Ishikawa (cell line): ENCODE measurements at regions not wholly inside any gene's neighbourhood (a gene's known extent, or its start where the extent isn't known, plus 50 kb on each side); places are given as distances from the start of the nearest gene placed in this dataset.

Experiments
- CEBPB ChIP-seq: IDR thresholded peaks from 2 replicates; pipeline ENCODE4 v1.6.1; 2012
- CREB1 ChIP-seq: IDR thresholded peaks from 2 replicates; pipeline ENCODE4 v1.6.1; 2012; ENCODE audit warnings: low read depth
- FOXM1 ChIP-seq: IDR thresholded peaks from 2 replicates; pipeline ENCODE4 v1.6.1; 2012; ENCODE audit warnings: low read depth, borderline replicate concordance
- NFIC ChIP-seq: IDR thresholded peaks from 2 replicates; pipeline ENCODE4 v1.6.1; 2012
- RAD21 ChIP-seq: IDR thresholded peaks from 2 replicates; pipeline ENCODE4 v1.6.1; 2012; ENCODE audit warnings: low read depth
- TAF1 ChIP-seq: IDR thresholded peaks from 2 replicates; pipeline ENCODE4 v1.6.1; 2012; ENCODE audit warnings: low read depth, mild to moderate bottlenecking
- TCF12 ChIP-seq: IDR thresholded peaks from 2 replicates; pipeline ENCODE4 v1.6.1; 2012; ENCODE audit warnings: low read depth
- TEAD4 ChIP-seq: IDR thresholded peaks from 2 replicates; pipeline ENCODE4 v1.6.1; 2012
- TF ChIP-seq, protein P1 (sequence below): IDR thresholded peaks from 2 replicates; pipeline ENCODE4 v1.6.1; 2012; ENCODE audit warnings: low read depth, mild to moderate bottlenecking
- TF ChIP-seq, protein P2 (sequence below): IDR thresholded peaks from 2 replicates; pipeline ENCODE4 v1.6.1; 2012

DNA sequence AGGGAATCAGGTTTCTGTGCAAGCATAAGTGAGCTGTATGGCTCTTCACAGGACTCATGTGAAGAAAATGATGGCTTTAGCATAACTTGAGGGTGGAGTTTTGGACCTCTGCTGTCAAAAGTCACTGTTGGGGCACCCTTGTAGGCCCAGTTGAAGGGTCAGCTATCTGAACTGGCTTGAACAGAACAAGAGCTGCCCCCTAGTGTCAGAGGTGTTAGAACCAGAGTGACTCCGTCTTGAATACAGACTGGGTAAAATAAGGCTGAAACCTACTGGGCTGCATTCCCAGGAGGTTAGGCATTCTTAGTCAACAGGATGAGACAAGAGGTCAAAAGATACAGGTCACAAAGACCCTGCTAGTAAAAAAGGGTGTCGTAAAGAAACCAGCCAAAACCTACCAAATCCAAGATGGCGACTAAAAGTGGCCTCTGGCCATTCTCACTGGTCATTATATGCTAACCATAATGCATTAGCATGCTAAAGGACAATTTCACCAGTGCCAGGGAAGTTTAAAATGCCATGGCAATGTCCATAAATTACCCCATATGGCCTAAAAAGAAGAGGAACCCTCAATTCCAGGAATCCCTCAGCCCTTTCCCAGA lies 484.0 kb upstream of the ERCC4 start:
- TF ChIP-seq, protein P1, sequence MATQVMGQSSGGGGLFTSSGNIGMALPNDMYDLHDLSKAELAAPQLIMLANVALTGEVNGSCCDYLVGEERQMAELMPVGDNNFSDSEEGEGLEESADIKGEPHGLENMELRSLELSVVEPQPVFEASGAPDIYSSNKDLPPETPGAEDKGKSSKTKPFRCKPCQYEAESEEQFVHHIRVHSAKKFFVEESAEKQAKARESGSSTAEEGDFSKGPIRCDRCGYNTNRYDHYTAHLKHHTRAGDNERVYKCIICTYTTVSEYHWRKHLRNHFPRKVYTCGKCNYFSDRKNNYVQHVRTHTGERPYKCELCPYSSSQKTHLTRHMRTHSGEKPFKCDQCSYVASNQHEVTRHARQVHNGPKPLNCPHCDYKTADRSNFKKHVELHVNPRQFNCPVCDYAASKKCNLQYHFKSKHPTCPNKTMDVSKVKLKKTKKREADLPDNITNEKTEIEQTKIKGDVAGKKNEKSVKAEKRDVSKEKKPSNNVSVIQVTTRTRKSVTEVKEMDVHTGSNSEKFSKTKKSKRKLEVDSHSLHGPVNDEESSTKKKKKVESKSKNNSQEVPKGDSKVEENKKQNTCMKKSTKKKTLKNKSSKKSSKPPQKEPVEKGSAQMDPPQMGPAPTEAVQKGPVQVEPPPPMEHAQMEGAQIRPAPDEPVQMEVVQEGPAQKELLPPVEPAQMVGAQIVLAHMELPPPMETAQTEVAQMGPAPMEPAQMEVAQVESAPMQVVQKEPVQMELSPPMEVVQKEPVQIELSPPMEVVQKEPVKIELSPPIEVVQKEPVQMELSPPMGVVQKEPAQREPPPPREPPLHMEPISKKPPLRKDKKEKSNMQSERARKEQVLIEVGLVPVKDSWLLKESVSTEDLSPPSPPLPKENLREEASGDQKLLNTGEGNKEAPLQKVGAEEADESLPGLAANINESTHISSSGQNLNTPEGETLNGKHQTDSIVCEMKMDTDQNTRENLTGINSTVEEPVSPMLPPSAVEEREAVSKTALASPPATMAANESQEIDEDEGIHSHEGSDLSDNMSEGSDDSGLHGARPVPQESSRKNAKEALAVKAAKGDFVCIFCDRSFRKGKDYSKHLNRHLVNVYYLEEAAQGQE: no peak
- no peak for TF ChIP-seq RAD21
- TF ChIP-seq, protein P2, sequence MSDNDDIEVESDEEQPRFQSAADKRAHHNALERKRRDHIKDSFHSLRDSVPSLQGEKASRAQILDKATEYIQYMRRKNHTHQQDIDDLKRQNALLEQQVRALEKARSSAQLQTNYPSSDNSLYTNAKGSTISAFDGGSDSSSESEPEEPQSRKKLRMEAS: no peak
- TF ChIP-seq CREB1: no peak
- no peak for TF ChIP-seq TCF12
- no peak for TF ChIP-seq NFIC
- no peak for TF ChIP-seq TAF1
- TF ChIP-seq TEAD4: no peak
- no peak for TF ChIP-seq FOXM1
- no peak for TF ChIP-seq CEBPB
